B cell (primary cell): ENCODE measurements at regions not wholly inside any gene's neighbourhood (a gene's known extent, or its start where the extent isn't known, plus 50 kb on each side); places are given as distances from the start of the nearest gene placed in this dataset.

Source experiments
- ATAC-seq: fragments of 200-7000 bp; cut with Tn5 transposase; one replicate; pipeline ENCODE4 v1.10.0; 2021; ENCODE audit warnings: low read depth, mild to moderate bottlenecking, moderate number of reproducible peaks, moderate library complexity
- CTCF ChIA-PET: fragments of 350-600 bp; sonication (Branson Sonifier 250); formaldehyde crosslinking; loops from one replicate; lab custom pipeline; 2021; ENCODE audit warnings: antibody characterized with exemption, inconsistent platforms; lab: Charles Lee
- POLR2A ChIA-PET: fragments of 350-600 bp; sonication (Branson Sonifier 250); formaldehyde crosslinking; loops from one replicate; lab custom pipeline; 2021; ENCODE audit warnings: antibody characterized with exemption; lab: Charles Lee
- DNase-seq: peaks from one replicate; pipeline ENCODE4 v3.0.0; 2013
- H2AFZ ChIP-seq: 2 replicates; pipeline ENCODE4 v1.6.1; 2012; ENCODE audit warnings: mild to moderate bottlenecking, low read depth, low read length; ENCODE audit not compliant: insufficient read depth, poor library complexity, severe bottlenecking
- H3K27ac ChIP-seq, 2 donors: 1 replicate in 1 of 2; 2 replicates in 1 of 2; pipeline ENCODE4 v1.5.1; 2012 to 2013; ENCODE audit warnings: low read length in 2 of 2, mild to moderate bottlenecking in 2 of 2, moderate library complexity in 1 of 2
- H3K27me3 ChIP-seq, 4 experiments: fragments of 200-600 bp in 1 of 4; sonication (generic) in 1 of 4; replicated peaks in 1 of 4; 1 replicate in 2 of 4; 2 replicates in 2 of 4; pipeline versions ENCODE4 v1.6.1 to v1.7.0; 2013 to 2016; ENCODE audit warnings: low read length in 3 of 4, mild to moderate bottlenecking in 2 of 4, mixed read lengths in 1 of 4, moderate library complexity in 1 of 4; ENCODE audit not compliant: insufficient read depth in 4 of 4, control insufficient read depth in 3 of 4; ENCODE audit errors: control extremely low read depth in 1 of 4
- H3K36me3 ChIP-seq, 2 experiments: replicated peaks in 1 of 2; 1 replicate in 1 of 2; 2 replicates in 1 of 2; pipeline versions ENCODE4 v1.6.1 to v1.7.1; 2013; ENCODE audit warnings: low read length in 1 of 2; ENCODE audit not compliant: insufficient read depth in 2 of 2, control insufficient read depth in 1 of 2; ENCODE audit errors: control extremely low read depth in 1 of 2, extremely low read depth in 1 of 2
- H3K4me1 ChIP-seq, 2 donors: fragments of 200-600 bp in 1 of 2; sonication (generic) in 1 of 2; 1 replicate in 1 of 2; 2 replicates in 1 of 2; pipeline versions ENCODE4 v1.5.1 to v1.6.1; 2013 to 2017; ENCODE audit warnings: low read length in 2 of 2; ENCODE audit not compliant: control insufficient read depth in 2 of 2, insufficient read depth in 2 of 2
- H3K4me2 ChIP-seq: replicated peaks from 2 replicates; pipeline ENCODE3; 2012; ENCODE audit warnings: mild to moderate bottlenecking, low read depth, low read length; ENCODE audit not compliant: poor library complexity, severe bottlenecking
- H3K4me3 ChIP-seq, 5 experiments: fragments of 200-600 bp in 1 of 5; sonication (generic) in 1 of 5; 1 replicate in 3 of 5; 2 replicates in 2 of 5; pipeline versions ENCODE4 v1.5.1 to v1.7.0; 2011 to 2016; ENCODE audit warnings: low read length in 4 of 5, mild to moderate bottlenecking in 4 of 5, low read depth in 2 of 5, control low read depth in 1 of 5, moderate library complexity in 1 of 5; ENCODE audit not compliant: insufficient read depth in 1 of 5; ENCODE audit errors: control extremely low read depth in 1 of 5, extremely low read depth in 1 of 5
- H3K79me2 ChIP-seq: fragments of 200-600 bp; sonication (generic); one replicate; pipeline ENCODE4 v1.6.0; 2016; ENCODE audit warnings: low read length; ENCODE audit not compliant: control insufficient read depth, insufficient read depth
- H3K9ac ChIP-seq: fragments of 200-600 bp; sonication (generic); 2 replicates; pipeline ENCODE4 v1.6.1; 2017; ENCODE audit warnings: mild to moderate bottlenecking, low read length, moderate library complexity
- H3K9me3 ChIP-seq, 3 donors: one replicate each; pipeline versions ENCODE4 v1.6.1 to v1.7.1; 2013; ENCODE audit warnings: low read length in 2 of 3; ENCODE audit not compliant: control insufficient read depth in 2 of 3, insufficient read depth in 1 of 3; ENCODE audit errors: control extremely low read depth in 1 of 3
- H4K20me1 ChIP-seq: 2 replicates; pipeline ENCODE4 v1.6.0; 2012; ENCODE audit warnings: mild to moderate bottlenecking, low read length; ENCODE audit not compliant: insufficient read depth, control insufficient read depth, poor library complexity, severe bottlenecking
- H3K27ac Mint-ChIP-seq: one replicate; pipeline ENCODE4 v1.8.0; 2021; ENCODE audit warnings: mixed read lengths
- H3K27me3 Mint-ChIP-seq: one replicate; pipeline ENCODE4 v1.8.0; 2021; ENCODE audit warnings: mixed read lengths
- H3K4me1 Mint-ChIP-seq: one replicate; pipeline ENCODE4 v1.8.0; 2021; ENCODE audit warnings: mixed read lengths
- H3K4me3 Mint-ChIP-seq: one replicate; pipeline ENCODE4 v1.8.0; 2021; ENCODE audit warnings: mixed read lengths
- H3K9me3 Mint-ChIP-seq: one replicate; pipeline ENCODE4 v1.8.0; 2022; ENCODE audit warnings: mixed read lengths; ENCODE audit not compliant: insufficient read depth
- CTCF ChIP-seq: fragments of 200-600 bp; IDR thresholded peaks from one replicate; pipeline ENCODE4 v1.8.0; 2022; ENCODE audit warnings: antibody characterized with exemption, mild to moderate bottlenecking
- EZH2 ChIP-seq: IDR thresholded peaks from 2 replicates; pipeline ENCODE4 v1.6.1; 2012; ENCODE audit warnings: borderline replicate concordance, low read depth, mild to moderate bottlenecking, moderate library complexity, low read length; ENCODE audit not compliant: insufficient read depth, poor library complexity, severe bottlenecking
- WGBS: methylation state at CpG from one replicate; pipeline ENCODE4 v1.1.5; 2013; ENCODE audit warnings: missing lambda C conversion rate; ENCODE audit not compliant: insufficient coverage; 5-methylcytosine and 5-hydroxymethylcytosine counted together
- intact Hi-C: fragments of 100-400 bp; cut with micrococcal nuclease; formaldehyde crosslinking; loops from one replicate; pipeline ENCODE4 v1.10.0; 2022

DNA sequence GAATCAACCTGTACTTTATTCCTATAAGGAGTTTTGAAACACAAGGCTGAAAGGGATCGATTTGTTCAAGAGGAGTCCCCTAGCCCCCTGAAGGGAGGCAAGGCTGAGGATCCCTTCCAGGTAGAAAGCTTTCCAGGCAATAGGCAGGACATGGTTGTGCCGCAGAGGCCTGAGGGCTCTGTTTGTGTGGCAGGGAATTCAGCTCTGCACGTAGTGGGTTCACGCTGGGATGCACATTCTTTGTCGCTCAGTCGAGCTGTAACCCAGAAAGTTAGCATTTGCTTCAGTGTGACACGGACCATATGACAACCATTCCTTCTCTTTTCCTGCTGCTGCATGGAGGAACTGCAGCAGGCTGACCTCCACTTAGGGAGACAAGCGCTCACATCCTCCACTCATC is 65.6 kb upstream of the TRIO start:
- ATAC-seq, result no peak

GRCh38 chr5:14076561-14076960 is 66.6 kb upstream of the TRIO start:
- peaks cover 0 to 9% (median 0%) of the 10 kb centered on the region in 4 experiments for H3K27me3 ChIP-seq
- intact Hi-C loops, result no loop called here
- peaks cover 23% of the 10 kb centered on the region for H3K27me3 Mint-ChIP-seq
- ATAC-seq (no peak), DNase-seq (no peak)
- H3K4me1 Mint-ChIP-seq, result no peaks in the 10 kb centered on the region
- POLR2A ChIA-PET, result no interaction called here
- H3K9me3 ChIP-seq, result no peaks in the 10 kb centered on the region
- H4K20me1 ChIP-seq, result no peaks in the 10 kb centered on the region
- H3K36me3 ChIP-seq, result no peaks in the 10 kb centered on the region
- H3K4me3 Mint-ChIP-seq, result no peak overlapping the region
- no peaks in the 10 kb centered on the region for H3K79me2 ChIP-seq
- no peaks in the 10 kb centered on the region for H3K9me3 Mint-ChIP-seq
- H3K27ac ChIP-seq, result no peak overlapping the region
- WGBS, result 87% methylated on average over 6 of the region's 7 CpGs
- H3K4me1 ChIP-seq, result no peaks in the 10 kb centered on the region
- TF ChIP-seq EZH2, result no peak
- no peak for TF ChIP-seq CTCF
- H3K9ac ChIP-seq, result no peak overlapping the region
- H2AFZ ChIP-seq, result no peak overlapping the region
- no peak overlapping the region for H3K4me2 ChIP-seq
- CTCF ChIA-PET, result no interaction called here
- H3K27ac Mint-ChIP-seq, result no peak overlapping the region
- H3K4me3 ChIP-seq, result no peak overlapping the region

More for the DNA sequence above, 65.6 kb upstream of the TRIO start:
- no peak overlapping the region for H3K27ac ChIP-seq
- no peak overlapping the region for H3K4me3 Mint-ChIP-seq
- peaks cover 0 to 9% (median 0%) of the 10 kb centered on the region in 4 experiments for H3K27me3 ChIP-seq
- intact Hi-C loops, result no loop called here
- no peak for DNase-seq
- ChIA-PET CTCF (interaction anchor here (1.8 kb wide), 1 partner anchor 193 kb away, joined by 5 read pairs; no protein-coding TSS in a partner anchor), POLR2A (no interaction called here)
- H3K9me3 ChIP-seq, result no peaks in the 10 kb centered on the region
- H3K36me3 ChIP-seq, result no peaks in the 10 kb centered on the region
- H3K27me3 Mint-ChIP-seq, result peaks cover 22% of the 10 kb centered on the region
- no peak for TF ChIP-seq EZH2
- no peak for TF ChIP-seq CTCF
- H3K9me3 Mint-ChIP-seq, result no peaks in the 10 kb centered on the region
- no peak overlapping the region for H2AFZ ChIP-seq
- no peaks in the 10 kb centered on the region for H3K79me2 ChIP-seq
- no peak overlapping the region for H3K27ac Mint-ChIP-seq
- no peaks in the 10 kb centered on the region for H3K4me1 Mint-ChIP-seq
- 95% methylated on average over 7 of the region's 8 CpGs for WGBS
- no peak overlapping the region for H3K4me2 ChIP-seq
- no peak overlapping the region for H3K9ac ChIP-seq
- no peaks in the 10 kb centered on the region for H4K20me1 ChIP-seq
- no peak overlapping the region for H3K4me3 ChIP-seq
- no peaks in the 10 kb centered on the region for H3K4me1 ChIP-seq
